Endometrium (tissue), 2 donors: ENCODE measurements at regions not wholly inside any gene's neighbourhood (a gene's known extent, or its start where the extent isn't known, plus 50 kb on each side); places are given as distances from the start of the nearest gene placed in this dataset.

ENCODE experiments used
- FAIRE-seq: peaks from 2 replicates; lab custom pipeline; 2012; peaks lifted over from hg19 to GRCh38; lab: Jason Lieb, UNC
- donor health status: control.
- donor health status: control.

GRCh38 chr11:28730336-28730735 lies 622.1 kb downstream of the METTL15 start:
- no peak for FAIRE-seq

GRCh38 chr11:28729339-28729738 lies 621.2 kb downstream of the METTL15 start:
- no peak for FAIRE-seq

DNA sequence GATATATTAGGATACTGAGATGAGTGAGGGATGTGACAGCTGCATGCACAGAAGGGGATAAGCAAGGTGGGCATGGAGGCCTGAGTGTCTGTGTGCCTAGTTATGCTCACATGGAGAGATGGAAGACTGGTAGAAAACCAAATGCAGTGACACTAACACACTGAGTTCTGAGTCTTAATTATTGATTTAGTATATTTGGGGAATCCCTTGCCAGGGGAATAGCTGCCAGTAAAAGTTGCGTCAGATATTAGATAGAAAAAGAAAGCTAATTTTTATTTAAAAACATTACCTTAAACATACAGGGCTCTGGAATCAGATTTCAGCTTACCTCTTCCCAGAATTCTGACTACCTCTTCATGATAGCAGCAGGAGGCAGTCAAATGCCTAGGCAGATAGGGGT lies 620.5 kb downstream of the METTL15 start:
- no peak for FAIRE-seq

- FAIRE-seq: no peak
These were observed 619.1 kb downstream of the METTL15 start for GRCh38 chr11:28727254-28727653.

DNA sequence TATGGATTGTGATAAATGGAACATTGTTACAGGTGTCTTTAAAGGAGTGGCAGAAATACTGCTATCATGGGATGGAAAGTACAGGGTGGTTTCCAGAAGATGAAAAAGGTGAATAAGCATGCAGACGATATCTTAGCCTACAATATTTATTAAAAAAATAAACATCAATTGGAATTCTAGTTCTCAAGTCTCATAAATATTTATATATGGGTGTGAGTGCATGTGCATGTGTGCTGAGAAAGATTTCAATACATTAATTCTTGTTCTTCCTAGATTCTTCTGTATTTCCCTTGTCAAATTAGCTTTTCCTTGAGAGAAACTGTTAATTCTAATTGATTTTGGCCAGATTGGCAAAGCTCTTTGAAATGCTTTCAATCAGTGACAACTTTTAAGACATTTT lies 618.2 kb downstream of the METTL15 start:
- FAIRE-seq: no peak

DNA sequence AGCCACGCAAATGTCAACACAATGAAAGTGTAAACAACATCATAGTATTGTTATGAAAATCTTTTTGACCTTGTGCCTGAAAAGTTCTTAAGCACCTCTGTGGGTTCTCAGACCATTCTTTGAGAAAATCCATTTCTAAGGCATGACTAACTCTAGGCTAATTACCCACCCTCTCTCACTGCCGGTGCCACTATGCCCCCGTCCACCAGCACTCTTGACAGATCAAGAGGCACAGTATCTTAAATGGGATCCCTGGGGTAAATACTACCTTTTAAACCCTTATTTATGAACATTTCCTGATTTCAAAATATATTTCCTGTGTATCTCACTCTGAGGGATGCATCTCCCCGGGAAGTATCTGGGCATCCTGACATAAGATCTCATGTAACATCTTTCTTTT lies 607.5 kb downstream of the METTL15 start:
- FAIRE-seq: no peak

DNA sequence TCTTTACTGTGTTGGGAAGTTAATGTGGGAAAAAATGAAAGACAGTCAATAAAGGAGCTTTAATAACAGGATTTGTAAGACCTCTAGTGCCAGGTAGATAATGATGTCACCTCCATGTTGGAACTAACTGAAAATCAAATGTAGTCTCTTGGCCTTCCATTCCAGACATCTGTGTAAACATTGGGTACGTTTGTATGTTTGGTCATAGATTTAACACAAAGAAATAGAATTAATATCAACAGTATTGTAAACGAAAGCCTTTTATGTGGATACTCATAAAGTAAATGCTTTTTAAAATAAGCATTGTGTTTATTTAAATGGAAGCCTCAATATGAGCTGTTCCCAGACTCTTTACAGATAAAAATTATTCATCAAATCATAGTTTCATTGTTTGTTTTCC lies 605.7 kb downstream of the METTL15 start:
- FAIRE-seq: no peak

- no peak for FAIRE-seq
These were observed 599.9 kb downstream of the METTL15 start for GRCh38 chr11:28708075-28708474.

GRCh38 chr11:28704801-28705200 lies 596.6 kb downstream of the METTL15 start:
- no peak for FAIRE-seq

DNA sequence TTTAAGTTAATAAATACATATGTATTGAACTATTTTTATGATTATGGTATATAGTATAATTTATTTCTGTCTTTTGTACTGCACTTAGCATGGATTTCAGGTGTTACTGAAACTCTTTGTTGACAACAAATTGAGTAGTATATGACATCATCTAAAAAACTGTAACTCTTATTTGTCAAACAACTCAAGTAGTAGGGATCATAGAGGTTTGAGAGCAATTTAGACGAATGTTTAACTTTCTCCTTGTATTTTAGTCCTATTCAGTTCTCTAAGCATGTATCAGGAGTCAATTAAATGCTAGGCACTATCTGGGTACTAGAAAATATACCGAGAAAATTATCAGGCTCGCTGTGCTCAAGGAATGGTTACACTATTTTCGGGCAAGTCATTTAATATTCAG lies 595.2 kb downstream of the METTL15 start:
- no peak for FAIRE-seq

GRCh38 chr11:28702871-28703270 lies 594.7 kb downstream of the METTL15 start:
- FAIRE-seq: no peak

- no peak for FAIRE-seq
These were observed 594.2 kb downstream of the METTL15 start for GRCh38 chr11:28702450-28702790.

GRCh38 chr11:28701760-28702449 lies 593.7 kb downstream of the METTL15 start:
- no peak for FAIRE-seq

- FAIRE-seq: no peak
These were observed 591.5 kb downstream of the METTL15 start for GRCh38 chr11:28699701-28700100.

DNA sequence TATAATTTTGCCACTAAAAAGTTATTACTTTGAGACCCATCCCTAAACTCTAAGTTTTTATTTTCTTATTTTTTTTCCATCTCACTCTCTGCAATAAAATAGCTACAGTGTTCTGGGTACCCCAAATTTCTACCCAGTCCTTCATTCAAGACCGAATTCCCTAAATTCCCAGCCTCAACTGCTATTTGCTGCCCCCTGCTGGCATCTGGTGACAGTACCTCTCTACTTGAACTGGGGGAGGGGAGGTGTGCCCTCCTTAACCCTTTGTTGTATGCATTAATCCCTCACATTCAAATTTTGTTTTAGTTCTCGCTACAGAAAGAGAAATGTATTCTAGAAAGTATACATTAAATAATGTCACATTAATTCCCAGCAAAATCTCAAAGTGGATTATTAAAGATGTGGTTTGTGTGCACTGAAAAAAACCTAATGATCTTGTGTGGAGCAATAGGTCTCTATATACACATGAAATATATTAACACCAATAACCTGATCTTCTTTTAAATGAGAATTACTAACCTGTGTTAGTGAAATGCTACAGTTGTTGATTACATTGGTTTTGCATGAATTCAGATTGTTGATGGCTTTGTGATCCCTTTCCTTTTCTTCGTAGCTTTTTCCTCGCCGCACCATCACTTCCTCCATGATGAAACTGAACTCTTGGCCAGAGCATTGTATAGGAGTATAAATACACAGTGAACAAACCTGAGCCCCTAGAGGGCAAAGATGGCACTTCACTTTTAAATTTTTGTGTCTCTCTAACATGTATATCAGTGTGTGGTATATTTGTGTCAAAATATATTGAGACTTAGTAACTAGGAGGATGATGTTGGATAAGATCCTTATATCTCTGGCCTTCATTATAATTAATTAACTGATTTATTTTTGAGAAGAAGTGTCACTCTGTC lies 590.0 kb downstream of the METTL15 start:
- FAIRE-seq: no peak

DNA sequence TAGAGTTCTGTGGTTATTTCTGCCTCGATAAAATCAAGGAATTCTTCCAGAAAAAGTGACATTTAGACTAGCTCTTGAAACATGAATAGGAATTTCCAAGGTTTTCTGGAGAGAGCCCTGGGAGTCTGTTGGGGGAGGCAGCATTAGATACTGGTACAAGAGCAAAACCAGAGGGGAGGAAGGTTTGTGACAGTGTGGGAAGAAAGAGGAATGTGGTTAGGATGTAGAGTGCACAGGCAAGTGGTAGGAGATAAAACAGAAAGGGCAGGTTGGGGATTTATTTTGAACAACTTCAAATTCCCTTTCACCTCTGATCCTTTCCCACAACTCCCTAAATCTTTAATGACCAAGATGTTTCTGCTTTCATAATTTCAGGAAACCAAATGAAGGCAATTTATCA lies 588.4 kb downstream of the METTL15 start:
- no peak for FAIRE-seq

GRCh38 chr11:28690746-28691145 lies 582.6 kb downstream of the METTL15 start:
- FAIRE-seq: no peak

- no peak for FAIRE-seq
These were observed 575.9 kb downstream of the METTL15 start for GRCh38 chr11:28684011-28684586.

GRCh38 chr11:28679795-28680468 lies 571.7 kb downstream of the METTL15 start:
- no peak for FAIRE-seq

- FAIRE-seq: no peak
These were observed 569.5 kb downstream of the METTL15 start for GRCh38 chr11:28677721-28678120.

- FAIRE-seq: no peak
These were observed 567.0 kb downstream of the METTL15 start for GRCh38 chr11:28675183-28675582.

- no peak for FAIRE-seq
These were observed 566.4 kb downstream of the METTL15 start for GRCh38 chr11:28674433-28675103.
